Kidney epithelial cell (primary cell): ENCODE measurements at regions not wholly inside any gene's neighbourhood (a gene's known extent, or its start where the extent isn't known, plus 50 kb on each side); places are given as distances from the start of the nearest gene placed in this dataset.

Source experiments
- DNase-seq: peaks from one replicate; pipeline ENCODE4 v3.0.0-alpha.2; 2010; ENCODE audit warnings: low read depth
- H3K27me3 ChIP-seq: 2 replicates; pipeline ENCODE4 v1.6.0; 2011; ENCODE audit warnings: low read length; ENCODE audit not compliant: control insufficient read depth, insufficient read depth
- H3K36me3 ChIP-seq: 2 replicates; pipeline ENCODE4 v1.5.1; 2011; ENCODE audit warnings: low read length; ENCODE audit not compliant: control insufficient read depth, insufficient read depth
- H3K4me3 ChIP-seq: 2 replicates; pipeline ENCODE4 v1.5.1; 2011; ENCODE audit warnings: low read depth, mild to moderate bottlenecking, control low read depth, low read length
- TF ChIP-seq, protein P1 (sequence below): IDR thresholded peaks from 2 replicates; pipeline ENCODE4 v1.5.1; 2011; ENCODE audit warnings: mild to moderate bottlenecking, moderate library complexity, low read length, control low read depth, inconsistent platforms; ENCODE audit not compliant: insufficient read depth, poor library complexity, severe bottlenecking

GRCh38 chr20:24820345-24820744, 128.7 kb upstream of the CST7 start:
- H3K4me3 ChIP-seq: no peak overlapping the region
- no peaks in the 10 kb centered on the region for H3K36me3 ChIP-seq
- no peak for DNase-seq
- TF ChIP-seq, protein P1, sequence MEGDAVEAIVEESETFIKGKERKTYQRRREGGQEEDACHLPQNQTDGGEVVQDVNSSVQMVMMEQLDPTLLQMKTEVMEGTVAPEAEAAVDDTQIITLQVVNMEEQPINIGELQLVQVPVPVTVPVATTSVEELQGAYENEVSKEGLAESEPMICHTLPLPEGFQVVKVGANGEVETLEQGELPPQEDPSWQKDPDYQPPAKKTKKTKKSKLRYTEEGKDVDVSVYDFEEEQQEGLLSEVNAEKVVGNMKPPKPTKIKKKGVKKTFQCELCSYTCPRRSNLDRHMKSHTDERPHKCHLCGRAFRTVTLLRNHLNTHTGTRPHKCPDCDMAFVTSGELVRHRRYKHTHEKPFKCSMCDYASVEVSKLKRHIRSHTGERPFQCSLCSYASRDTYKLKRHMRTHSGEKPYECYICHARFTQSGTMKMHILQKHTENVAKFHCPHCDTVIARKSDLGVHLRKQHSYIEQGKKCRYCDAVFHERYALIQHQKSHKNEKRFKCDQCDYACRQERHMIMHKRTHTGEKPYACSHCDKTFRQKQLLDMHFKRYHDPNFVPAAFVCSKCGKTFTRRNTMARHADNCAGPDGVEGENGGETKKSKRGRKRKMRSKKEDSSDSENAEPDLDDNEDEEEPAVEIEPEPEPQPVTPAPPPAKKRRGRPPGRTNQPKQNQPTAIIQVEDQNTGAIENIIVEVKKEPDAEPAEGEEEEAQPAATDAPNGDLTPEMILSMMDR: no peak
- H3K27me3 ChIP-seq: no peaks in the 10 kb centered on the region

DNA sequence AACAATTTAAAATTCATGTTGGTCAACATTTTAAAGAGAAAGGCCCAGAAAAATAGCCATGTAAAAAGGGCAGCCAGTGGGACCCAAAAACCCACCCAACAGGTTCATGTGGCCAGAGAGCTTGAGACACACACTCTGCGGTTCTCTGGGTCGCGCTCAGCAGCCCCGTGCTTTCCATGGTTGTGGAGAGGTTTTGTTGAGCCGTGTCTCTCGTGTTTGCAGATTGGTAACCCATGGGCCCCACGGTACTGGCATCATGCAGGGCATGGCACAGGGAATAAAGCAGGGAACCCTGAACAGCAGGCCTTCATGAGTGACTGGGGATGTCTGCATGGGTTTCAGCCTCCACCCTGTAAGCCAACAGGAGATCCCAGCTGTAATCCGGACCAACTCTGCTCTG, 127.7 kb upstream of the CST7 start:
- no peak overlapping the region for H3K4me3 ChIP-seq
- TF ChIP-seq, protein P1: no peak
- DNase-seq: no peak
- H3K27me3 ChIP-seq: no peaks in the 10 kb centered on the region
- H3K36me3 ChIP-seq: no peaks in the 10 kb centered on the region

- H3K27me3 ChIP-seq: no peaks in the 10 kb centered on the region
- DNase-seq: no peak
- H3K4me3 ChIP-seq: no peak overlapping the region
- H3K36me3 ChIP-seq: no peaks in the 10 kb centered on the region
- TF ChIP-seq, protein P1: no peak
Measured at GRCh38 chr20:24823176-24823784, 125.8 kb upstream of the CST7 start.

DNA sequence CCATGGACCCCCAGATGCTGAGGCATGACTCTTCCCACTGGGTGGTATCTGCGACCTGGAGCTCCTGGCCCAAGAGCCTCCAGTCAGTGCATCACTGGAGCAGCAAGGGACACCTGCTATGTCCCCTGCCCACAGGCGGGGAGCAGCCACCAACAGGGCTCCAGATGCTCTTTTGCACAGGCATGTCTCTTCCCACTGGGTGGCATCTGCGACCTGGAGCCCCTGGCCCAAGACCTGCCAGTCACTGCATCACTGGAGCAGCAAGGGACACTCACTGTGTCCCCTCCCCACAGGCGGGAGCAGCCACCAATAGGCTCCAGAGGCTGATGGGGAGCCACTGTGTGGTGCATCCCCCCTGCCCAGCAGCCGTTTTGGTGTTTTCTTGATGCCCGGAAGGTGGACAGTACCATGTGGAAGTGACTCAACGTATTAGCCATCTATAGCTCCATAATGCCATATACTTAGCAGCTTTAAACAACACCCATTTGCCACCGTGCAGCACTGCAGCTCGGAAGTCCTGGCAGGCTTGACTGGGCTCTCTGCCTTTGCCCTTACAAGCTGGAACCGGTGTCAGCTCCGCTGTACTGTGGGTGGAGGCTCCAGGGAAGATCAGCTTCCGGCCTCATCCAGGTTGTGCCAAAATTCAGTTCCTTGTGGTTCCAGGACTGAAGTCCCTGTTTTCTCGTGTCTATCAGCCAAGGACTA, 124.9 kb upstream of the CST7 start:
- Histone ChIP-seq H3K36me3 (no peaks in the 10 kb centered on the region), H3K4me3 (no peak overlapping the region), H3K27me3 (no peaks in the 10 kb centered on the region)
- DNase-seq: no peak
- TF ChIP-seq, protein P1: no peak

DNA sequence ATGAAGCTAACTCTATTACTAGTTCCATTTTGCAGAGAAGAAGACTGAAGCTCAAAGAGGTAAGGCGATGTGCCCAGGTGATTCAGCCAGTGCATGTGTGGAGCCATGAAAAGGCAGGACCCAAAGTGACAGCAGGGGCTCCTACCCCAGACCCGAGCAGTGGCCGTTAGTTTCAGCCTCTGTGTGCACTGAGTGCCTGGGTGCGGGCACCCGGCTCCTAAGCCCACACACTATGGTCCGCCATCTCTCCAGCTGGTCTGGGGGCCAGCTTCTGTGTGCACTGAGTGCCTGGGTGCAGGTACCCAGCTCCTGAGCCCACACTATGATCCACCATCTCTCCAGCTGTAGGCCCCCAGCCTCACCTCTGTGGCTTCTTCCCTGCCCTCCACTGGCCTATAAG, 123.5 kb upstream of the CST7 start:
- H3K27me3 ChIP-seq: no peaks in the 10 kb centered on the region

More for the DNA sequence above, 123.5 kb upstream of the CST7 start:
- TF ChIP-seq, protein P1: no peak
- no peak overlapping the region for H3K4me3 ChIP-seq
- no peaks in the 10 kb centered on the region for H3K36me3 ChIP-seq
- no peak for DNase-seq
